ENCODE measurements at regions not wholly inside any gene's neighbourhood (a gene's known extent, or its start where the extent isn't known, plus 50 kb on each side); places are given as distances from the start of the nearest gene placed in this dataset.

DNA sequence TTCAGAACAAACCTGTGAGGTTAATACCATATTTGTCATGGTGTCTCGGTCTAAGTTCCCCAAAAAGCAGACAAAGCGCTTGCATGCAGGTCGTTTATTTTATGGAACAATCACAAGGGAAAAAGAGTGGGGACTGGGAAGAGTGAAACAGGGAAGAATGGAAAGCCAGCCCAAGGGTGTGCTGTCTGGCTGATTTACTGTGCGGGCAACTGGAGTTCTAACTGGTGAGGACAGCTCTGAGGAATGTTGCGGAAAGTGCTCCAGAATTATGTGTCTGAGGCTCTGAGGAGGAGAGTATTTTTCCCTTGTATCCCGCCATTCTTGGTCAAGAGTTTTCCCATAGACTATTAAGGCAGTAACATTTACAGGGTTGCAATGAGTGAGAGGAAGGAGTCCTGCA, 465.4 kb downstream of the RMST start:
- no peak for TF ChIP-seq EZH2 (IDR thresholded peaks at IDR 0.05; ENCODE audit: borderline replicate concordance, insufficient read depth, low read length, poor library complexity, severe bottlenecking)
- TF ChIP-seq POLR2AphosphoS5 (IDR thresholded peaks at IDR 0.05): no peak
- TF ChIP-seq MXI1 (conservative IDR thresholded peaks at IDR 0.05; ENCODE audit: poor library complexity, severe bottlenecking): no peak
- TF ChIP-seq, protein P1, sequence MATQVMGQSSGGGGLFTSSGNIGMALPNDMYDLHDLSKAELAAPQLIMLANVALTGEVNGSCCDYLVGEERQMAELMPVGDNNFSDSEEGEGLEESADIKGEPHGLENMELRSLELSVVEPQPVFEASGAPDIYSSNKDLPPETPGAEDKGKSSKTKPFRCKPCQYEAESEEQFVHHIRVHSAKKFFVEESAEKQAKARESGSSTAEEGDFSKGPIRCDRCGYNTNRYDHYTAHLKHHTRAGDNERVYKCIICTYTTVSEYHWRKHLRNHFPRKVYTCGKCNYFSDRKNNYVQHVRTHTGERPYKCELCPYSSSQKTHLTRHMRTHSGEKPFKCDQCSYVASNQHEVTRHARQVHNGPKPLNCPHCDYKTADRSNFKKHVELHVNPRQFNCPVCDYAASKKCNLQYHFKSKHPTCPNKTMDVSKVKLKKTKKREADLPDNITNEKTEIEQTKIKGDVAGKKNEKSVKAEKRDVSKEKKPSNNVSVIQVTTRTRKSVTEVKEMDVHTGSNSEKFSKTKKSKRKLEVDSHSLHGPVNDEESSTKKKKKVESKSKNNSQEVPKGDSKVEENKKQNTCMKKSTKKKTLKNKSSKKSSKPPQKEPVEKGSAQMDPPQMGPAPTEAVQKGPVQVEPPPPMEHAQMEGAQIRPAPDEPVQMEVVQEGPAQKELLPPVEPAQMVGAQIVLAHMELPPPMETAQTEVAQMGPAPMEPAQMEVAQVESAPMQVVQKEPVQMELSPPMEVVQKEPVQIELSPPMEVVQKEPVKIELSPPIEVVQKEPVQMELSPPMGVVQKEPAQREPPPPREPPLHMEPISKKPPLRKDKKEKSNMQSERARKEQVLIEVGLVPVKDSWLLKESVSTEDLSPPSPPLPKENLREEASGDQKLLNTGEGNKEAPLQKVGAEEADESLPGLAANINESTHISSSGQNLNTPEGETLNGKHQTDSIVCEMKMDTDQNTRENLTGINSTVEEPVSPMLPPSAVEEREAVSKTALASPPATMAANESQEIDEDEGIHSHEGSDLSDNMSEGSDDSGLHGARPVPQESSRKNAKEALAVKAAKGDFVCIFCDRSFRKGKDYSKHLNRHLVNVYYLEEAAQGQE (IDR thresholded peaks at IDR 0.05; ENCODE audit: borderline replicate concordance): no peak
- TF ChIP-seq SMC3 (conservative IDR thresholded peaks at IDR 0.05; ENCODE audit: poor library complexity): no peak
- TF ChIP-seq, protein P2, sequence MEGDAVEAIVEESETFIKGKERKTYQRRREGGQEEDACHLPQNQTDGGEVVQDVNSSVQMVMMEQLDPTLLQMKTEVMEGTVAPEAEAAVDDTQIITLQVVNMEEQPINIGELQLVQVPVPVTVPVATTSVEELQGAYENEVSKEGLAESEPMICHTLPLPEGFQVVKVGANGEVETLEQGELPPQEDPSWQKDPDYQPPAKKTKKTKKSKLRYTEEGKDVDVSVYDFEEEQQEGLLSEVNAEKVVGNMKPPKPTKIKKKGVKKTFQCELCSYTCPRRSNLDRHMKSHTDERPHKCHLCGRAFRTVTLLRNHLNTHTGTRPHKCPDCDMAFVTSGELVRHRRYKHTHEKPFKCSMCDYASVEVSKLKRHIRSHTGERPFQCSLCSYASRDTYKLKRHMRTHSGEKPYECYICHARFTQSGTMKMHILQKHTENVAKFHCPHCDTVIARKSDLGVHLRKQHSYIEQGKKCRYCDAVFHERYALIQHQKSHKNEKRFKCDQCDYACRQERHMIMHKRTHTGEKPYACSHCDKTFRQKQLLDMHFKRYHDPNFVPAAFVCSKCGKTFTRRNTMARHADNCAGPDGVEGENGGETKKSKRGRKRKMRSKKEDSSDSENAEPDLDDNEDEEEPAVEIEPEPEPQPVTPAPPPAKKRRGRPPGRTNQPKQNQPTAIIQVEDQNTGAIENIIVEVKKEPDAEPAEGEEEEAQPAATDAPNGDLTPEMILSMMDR (IDR thresholded peaks at IDR 0.05; ENCODE audit: poor library complexity, severe bottlenecking): no peak
- no peak for TF ChIP-seq TAF1 (IDR thresholded peaks at IDR 0.05; ENCODE audit: low read depth)
- TF ChIP-seq RAD21 (conservative IDR thresholded peaks at IDR 0.05): no peak
- TF ChIP-seq EP300 (conservative IDR thresholded peaks at IDR 0.05; ENCODE audit: poor library complexity, severe bottlenecking): no peak
- Histone ChIP-seq H4K20me1 (ENCODE audit: insufficient read depth) (no peaks in the 10 kb centered on the region), H3K9me3 (ENCODE audit: low read length) (no peaks in the 10 kb centered on the region), H3K27ac (ENCODE audit: low read length) (no peak overlapping the region), H3K9ac (ENCODE audit: low read length) (no peak overlapping the region), H3K79me2 (replicated peaks; ENCODE audit: insufficient read depth, low read length) (no peaks in the 10 kb centered on the region), H3K36me3 (ENCODE audit: insufficient read depth, low read length) (no peaks in the 10 kb centered on the region), H3F3A (ENCODE audit: insufficient read depth, low read length, poor library complexity, severe bottlenecking) (no peaks in the 10 kb centered on the region), H2AFZ (ENCODE audit: low read depth, low read length) (no peak overlapping the region), H3K27me3 (ENCODE audit: insufficient read depth, low read depth, low read length) (no peaks in the 10 kb centered on the region), H3K9me2 (ENCODE audit: insufficient read depth, low read length) (no peaks in the 10 kb centered on the region), H3K4me2 (ENCODE audit: low read length) (no peak overlapping the region), H3K4me3 (ENCODE audit: low read length) (no peak overlapping the region)

DNA sequence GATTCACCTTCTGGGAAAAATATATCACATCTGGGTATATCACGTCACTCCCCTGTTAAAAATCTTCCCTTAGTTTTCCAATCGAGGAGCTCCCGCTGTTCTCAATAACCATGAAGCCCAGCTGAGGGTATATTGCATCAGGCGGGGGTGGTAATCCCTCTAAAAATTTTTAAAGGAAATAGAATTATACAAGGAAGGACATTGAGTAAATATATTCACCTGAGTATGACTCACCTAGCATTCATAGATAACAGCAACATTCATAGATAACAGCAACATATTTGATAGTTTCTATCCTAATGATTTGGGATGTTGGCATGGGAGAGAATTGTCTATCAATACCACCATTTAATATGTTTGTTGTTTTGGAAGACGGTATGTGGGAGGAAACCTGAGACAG, 473.6 kb downstream of the RMST start:
- Histone ChIP-seq H3K36me3 (ENCODE audit: insufficient read depth, low read length) (no peaks in the 10 kb centered on the region), H3K27me3 (ENCODE audit: insufficient read depth, low read depth, low read length) (no peaks in the 10 kb centered on the region), H4K20me1 (ENCODE audit: insufficient read depth) (no peaks in the 10 kb centered on the region), H3K4me2 (ENCODE audit: low read length) (no peak overlapping the region), H3K4me3 (ENCODE audit: low read length) (no peak overlapping the region), H3K9ac (ENCODE audit: low read length) (no peak overlapping the region), H2AFZ (ENCODE audit: low read depth, low read length) (no peak overlapping the region), H3K27ac (ENCODE audit: low read length) (no peak overlapping the region), H3K9me3 (ENCODE audit: low read length) (no peaks in the 10 kb centered on the region), H3K9me2 (ENCODE audit: insufficient read depth, low read length) (no peaks in the 10 kb centered on the region), H3K79me2 (replicated peaks; ENCODE audit: insufficient read depth, low read length) (no peaks in the 10 kb centered on the region), H3F3A (ENCODE audit: insufficient read depth, low read length, poor library complexity, severe bottlenecking) (no peaks in the 10 kb centered on the region)
- TF ChIP-seq POLR2AphosphoS5 (IDR thresholded peaks at IDR 0.05): no peak
- TF ChIP-seq, protein P2 (IDR thresholded peaks at IDR 0.05; ENCODE audit: poor library complexity, severe bottlenecking): no peak
- TF ChIP-seq EZH2 (IDR thresholded peaks at IDR 0.05; ENCODE audit: borderline replicate concordance, insufficient read depth, low read length, poor library complexity, severe bottlenecking): no peak
- TF ChIP-seq EP300 (conservative IDR thresholded peaks at IDR 0.05; ENCODE audit: poor library complexity, severe bottlenecking): no peak
- TF ChIP-seq, protein P1 (IDR thresholded peaks at IDR 0.05; ENCODE audit: borderline replicate concordance): no peak
- TF ChIP-seq TAF1 (IDR thresholded peaks at IDR 0.05; ENCODE audit: low read depth): no peak
- TF ChIP-seq RAD21 (conservative IDR thresholded peaks at IDR 0.05): no peak

All from neural cell (in vitro differentiated cells).